Naive B cell (primary cell): ENCODE measurements at regions not wholly inside any gene's neighbourhood (a gene's known extent, or its start where the extent isn't known, plus 50 kb on each side); places are given as distances from the start of the nearest gene placed in this dataset.

ENCODE experiments used
- ATAC-seq, 2 donors: fragments of 150-1000 bp; cut with Tn5 transposase; 2 replicates each; pipeline ENCODE4 v1.10.0; 2021; ENCODE audit warnings: low read depth in 2 of 2, mild to moderate bottlenecking in 2 of 2, moderate library complexity in 2 of 2
- DNase-seq: peaks from one replicate; pipeline ENCODE4 v3.0.0; 2022
- H3K27ac Mint-ChIP-seq, 6 donors: one replicate each; pipeline ENCODE4 v1.8.0; 2020 to 2022; ENCODE audit warnings: mild to moderate bottlenecking in 6 of 6, mixed read lengths in 6 of 6, moderate library complexity in 5 of 6, inconsistent platforms in 2 of 6
- H3K27me3 Mint-ChIP-seq, 3 donors: one replicate each; pipeline ENCODE4 v1.8.0; 2021 to 2022; ENCODE audit warnings: mixed read lengths in 3 of 3, mild to moderate bottlenecking in 1 of 3
- H3K36me3 Mint-ChIP-seq, 2 donors: one replicate each; pipeline ENCODE4 v1.8.0; 2020 to 2022; ENCODE audit warnings: mixed read lengths in 2 of 2, inconsistent platforms in 1 of 2, mild to moderate bottlenecking in 1 of 2
- H3K4me1 Mint-ChIP-seq, 3 donors: one replicate each; pipeline ENCODE4 v1.8.0; 2020 to 2022; ENCODE audit warnings: mixed read lengths in 3 of 3, inconsistent platforms in 1 of 3, mild to moderate bottlenecking in 1 of 3, moderate library complexity in 1 of 3
- H3K4me3 Mint-ChIP-seq, 8 donors: one replicate each; pipeline ENCODE4 v1.8.0; 2020 to 2022; ENCODE audit warnings: mild to moderate bottlenecking in 8 of 8, mixed read lengths in 8 of 8, moderate library complexity in 8 of 8, inconsistent platforms in 2 of 8
- H3K9me3 Mint-ChIP-seq, 7 donors: one replicate each; pipeline ENCODE4 v1.8.0; 2020 to 2022; ENCODE audit warnings: mixed read lengths in 7 of 7, mild to moderate bottlenecking in 5 of 7, inconsistent platforms in 2 of 7, moderate library complexity in 1 of 7

GRCh38 chr6:43981363-43981990, 145.8 kb downstream of the MRPL14 start:
- Mint-ChIP-seq H3K27ac (no peak overlapping the region), H3K9me3 (peaks cover 0 to 4% (median 0%) of the 10 kb centered on the region in 7 donors), H3K4me1 (peaks cover 0 to 4% (median 0%) of the 10 kb centered on the region in 3 donors), H3K36me3 (no peaks in the 10 kb centered on the region), H3K4me3 (no peak overlapping the region), H3K27me3 (peaks cover 26 to 66% (median 34%) of the 10 kb centered on the region in 3 donors)
- ATAC-seq (no peak), DNase-seq (no peak)

GRCh38 chr6:43980004-43980795, 147.1 kb downstream of the MRPL14 start:
- H3K4me1 Mint-ChIP-seq: peaks cover 0 to 4% (median 0%) of the 10 kb centered on the region in 3 donors
- H3K27ac Mint-ChIP-seq: peak overlapping the region in 1 of 6 donors; percentile 56
- no peak overlapping the region for H3K4me3 Mint-ChIP-seq
- H3K9me3 Mint-ChIP-seq: peaks cover 0 to 14% (median 8%) of the 10 kb centered on the region in 7 donors
- DNase-seq (no peak), ATAC-seq (no peak)
- H3K36me3 Mint-ChIP-seq: peaks cover 0 to 5% of the 10 kb centered on the region in 2 donors
- H3K27me3 Mint-ChIP-seq: peaks cover 36 to 66% (median 45%) of the 10 kb centered on the region in 3 donors

GRCh38 chr6:43979525-43979924, 147.7 kb downstream of the MRPL14 start:
- H3K4me3 Mint-ChIP-seq: no peak overlapping the region
- H3K9me3 Mint-ChIP-seq: peaks cover 0 to 14% (median 8%) of the 10 kb centered on the region in 7 donors
- ATAC-seq: no peak
- peaks cover 0 to 5% of the 10 kb centered on the region in 2 donors for H3K36me3 Mint-ChIP-seq
- H3K4me1 Mint-ChIP-seq: peaks cover 0 to 4% (median 0%) of the 10 kb centered on the region in 3 donors
- H3K27me3 Mint-ChIP-seq: peaks cover 35 to 63% (median 43%) of the 10 kb centered on the region in 3 donors
- no peak overlapping the region for H3K27ac Mint-ChIP-seq
- no peak for DNase-seq

GRCh38 chr6:43978473-43979346, 148.5 kb downstream of the MRPL14 start:
- H3K27ac Mint-ChIP-seq: no peak overlapping the region
- no peak for DNase-seq
- peaks cover 0 to 4% (median 0%) of the 10 kb centered on the region in 3 donors for H3K4me1 Mint-ChIP-seq
- peaks cover 33 to 55% (median 38%) of the 10 kb centered on the region in 3 donors for H3K27me3 Mint-ChIP-seq
- H3K36me3 Mint-ChIP-seq: peaks cover 0 to 5% of the 10 kb centered on the region in 2 donors
- ATAC-seq: no peak
- peaks cover 0 to 14% (median 8%) of the 10 kb centered on the region in 7 donors for H3K9me3 Mint-ChIP-seq
- no peak overlapping the region for H3K4me3 Mint-ChIP-seq

GRCh38 chr6:43977404-43978111, 149.7 kb downstream of the MRPL14 start:
- H3K4me3 Mint-ChIP-seq: no peak overlapping the region
- ATAC-seq (peak; percentile 53 to 74), DNase-seq (no peak)
- H3K27me3 Mint-ChIP-seq: peaks cover 34 to 59% (median 36%) of the 10 kb centered on the region in 3 donors
- H3K4me1 Mint-ChIP-seq: peaks cover 0 to 4% (median 0%) of the 10 kb centered on the region in 3 donors
- peaks cover 0 to 5% of the 10 kb centered on the region in 2 donors for H3K36me3 Mint-ChIP-seq
- peaks cover 0 to 14% (median 8%) of the 10 kb centered on the region in 7 donors for H3K9me3 Mint-ChIP-seq
- peak overlapping the region in 1 of 6 donors; percentile 3 for H3K27ac Mint-ChIP-seq

- Mint-ChIP-seq H3K9me3 (peaks cover 0 to 14% (median 8%) of the 10 kb centered on the region in 7 donors), H3K4me1 (peaks cover 0 to 4% (median 0%) of the 10 kb centered on the region in 3 donors), H3K36me3 (peaks cover 0 to 5% of the 10 kb centered on the region in 2 donors), H3K27ac (no peak overlapping the region), H3K4me3 (no peak overlapping the region), H3K27me3 (peaks cover 34 to 61% (median 40%) of the 10 kb centered on the region in 3 donors)
- ATAC-seq: no peak
- no peak for DNase-seq
Measured at GRCh38 chr6:43976706-43977403, 150.4 kb downstream of the MRPL14 start.

GRCh38 chr6:43974643-43975230, 152.5 kb downstream of the MRPL14 start:
- Mint-ChIP-seq H3K27ac (no peak overlapping the region), H3K9me3 (peaks cover 0 to 14% (median 8%) of the 10 kb centered on the region in 7 donors), H3K4me1 (peaks cover 0 to 4% (median 0%) of the 10 kb centered on the region in 3 donors), H3K36me3 (peaks cover 0 to 5% of the 10 kb centered on the region in 2 donors), H3K27me3 (peaks cover 34 to 57% (median 54%) of the 10 kb centered on the region in 3 donors), H3K4me3 (no peak overlapping the region)
- ATAC-seq: no peak
- DNase-seq: no peak

GRCh38 chr6:43973357-43973756, 153.9 kb downstream of the MRPL14 start:
- H3K36me3 Mint-ChIP-seq: peaks cover 0 to 5% of the 10 kb centered on the region in 2 donors
- H3K27ac Mint-ChIP-seq: peak overlapping the region in 1 of 6 donors; percentile 4
- peaks cover 0 to 14% (median 8%) of the 10 kb centered on the region in 7 donors for H3K9me3 Mint-ChIP-seq
- H3K27me3 Mint-ChIP-seq: peaks cover 31 to 50% (median 45%) of the 10 kb centered on the region in 3 donors
- no peak overlapping the region for H3K4me3 Mint-ChIP-seq
- DNase-seq (no peak), ATAC-seq (no peak)
- peaks cover 0 to 4% (median 0%) of the 10 kb centered on the region in 3 donors for H3K4me1 Mint-ChIP-seq

GRCh38 chr6:43972913-43973300, 154.3 kb downstream of the MRPL14 start:
- peaks cover 0 to 4% (median 0%) of the 10 kb centered on the region in 3 donors for H3K4me1 Mint-ChIP-seq
- peaks cover 27 to 46% (median 42%) of the 10 kb centered on the region in 3 donors for H3K27me3 Mint-ChIP-seq
- H3K36me3 Mint-ChIP-seq: peaks cover 0 to 5% of the 10 kb centered on the region in 2 donors
- H3K27ac Mint-ChIP-seq: peak overlapping the region in 1 of 6 donors; percentile 48
- DNase-seq: no peak
- H3K4me3 Mint-ChIP-seq: no peak overlapping the region
- no peak for ATAC-seq
- H3K9me3 Mint-ChIP-seq: peaks cover 0 to 14% (median 8%) of the 10 kb centered on the region in 7 donors

GRCh38 chr6:43972179-43972912, 154.9 kb downstream of the MRPL14 start:
- DNase-seq (no peak), ATAC-seq (no peak)
- peaks cover 21 to 41% (median 39%) of the 10 kb centered on the region in 3 donors for H3K27me3 Mint-ChIP-seq
- peaks cover 0 to under 1% (median 0%) of the 10 kb centered on the region in 3 donors for H3K4me1 Mint-ChIP-seq
- H3K27ac Mint-ChIP-seq: peak overlapping the region in 1 of 6 donors; percentile 48
- H3K4me3 Mint-ChIP-seq: no peak overlapping the region
- peaks cover 0 to 14% (median 8%) of the 10 kb centered on the region in 7 donors for H3K9me3 Mint-ChIP-seq
- H3K36me3 Mint-ChIP-seq: peaks cover 0 to 5% of the 10 kb centered on the region in 2 donors

- Mint-ChIP-seq H3K27me3 (peaks cover 16 to 42% (median 41%) of the 10 kb centered on the region in 3 donors), H3K4me1 (no peaks in the 10 kb centered on the region), H3K9me3 (peaks cover 0 to 14% (median 8%) of the 10 kb centered on the region in 7 donors), H3K27ac (no peak overlapping the region), H3K4me3 (no peak overlapping the region), H3K36me3 (peaks cover 0 to 5% of the 10 kb centered on the region in 2 donors)
- no peak for ATAC-seq
- DNase-seq: no peak
Measured at GRCh38 chr6:43971776-43972126, 155.5 kb downstream of the MRPL14 start.
